ENCODE measurements at regions not wholly inside any gene's neighbourhood (a gene's known extent, or its start where the extent isn't known, plus 50 kb on each side); places are given as distances from the start of the nearest gene placed in this dataset.

DNA sequence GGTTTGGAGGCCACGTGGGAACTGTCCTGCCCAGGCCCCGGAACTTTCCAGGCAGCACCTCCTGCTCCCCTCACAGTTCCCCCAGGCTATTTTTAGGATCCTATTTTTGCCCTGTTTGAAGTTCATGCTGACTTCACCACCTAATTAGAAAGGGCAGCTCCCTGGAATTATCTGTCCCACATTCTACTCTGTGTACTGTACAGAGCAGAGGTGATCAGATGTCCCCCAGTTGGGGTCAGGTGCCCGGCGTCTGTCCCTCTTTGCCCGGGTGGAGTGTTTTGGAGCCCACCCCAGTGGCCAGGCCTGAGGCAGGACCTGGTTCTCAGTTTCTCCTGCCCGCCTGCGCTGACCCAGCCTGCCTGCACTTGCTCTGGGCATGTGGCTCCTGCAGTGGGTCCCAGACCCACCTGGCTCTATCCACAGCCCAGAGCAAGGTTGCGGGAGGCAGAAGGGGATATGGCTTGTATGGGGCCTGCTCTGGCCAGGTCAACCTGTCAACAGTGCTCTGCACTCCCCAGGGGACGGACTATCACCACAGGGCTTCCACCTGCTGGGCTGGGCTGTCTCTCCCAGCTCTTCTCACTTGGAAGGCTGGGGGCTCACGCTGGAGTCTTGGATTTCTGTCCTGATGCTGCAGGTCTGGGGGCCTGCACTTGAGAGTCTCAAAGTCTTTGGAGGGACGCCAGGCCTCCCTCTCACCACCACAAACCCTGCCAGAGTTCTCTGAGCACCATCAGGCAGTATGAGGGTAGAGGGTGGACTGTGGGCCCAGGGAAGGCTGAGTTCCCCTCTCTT, 268.3 kb downstream of the GADD45G start:
- TF ChIP-seq, protein P1, sequence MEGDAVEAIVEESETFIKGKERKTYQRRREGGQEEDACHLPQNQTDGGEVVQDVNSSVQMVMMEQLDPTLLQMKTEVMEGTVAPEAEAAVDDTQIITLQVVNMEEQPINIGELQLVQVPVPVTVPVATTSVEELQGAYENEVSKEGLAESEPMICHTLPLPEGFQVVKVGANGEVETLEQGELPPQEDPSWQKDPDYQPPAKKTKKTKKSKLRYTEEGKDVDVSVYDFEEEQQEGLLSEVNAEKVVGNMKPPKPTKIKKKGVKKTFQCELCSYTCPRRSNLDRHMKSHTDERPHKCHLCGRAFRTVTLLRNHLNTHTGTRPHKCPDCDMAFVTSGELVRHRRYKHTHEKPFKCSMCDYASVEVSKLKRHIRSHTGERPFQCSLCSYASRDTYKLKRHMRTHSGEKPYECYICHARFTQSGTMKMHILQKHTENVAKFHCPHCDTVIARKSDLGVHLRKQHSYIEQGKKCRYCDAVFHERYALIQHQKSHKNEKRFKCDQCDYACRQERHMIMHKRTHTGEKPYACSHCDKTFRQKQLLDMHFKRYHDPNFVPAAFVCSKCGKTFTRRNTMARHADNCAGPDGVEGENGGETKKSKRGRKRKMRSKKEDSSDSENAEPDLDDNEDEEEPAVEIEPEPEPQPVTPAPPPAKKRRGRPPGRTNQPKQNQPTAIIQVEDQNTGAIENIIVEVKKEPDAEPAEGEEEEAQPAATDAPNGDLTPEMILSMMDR (IDR thresholded peaks at IDR 0.05) = no peak
- intact Hi-C loops (cut with DNase I) = loop anchor here in 5 of 10 donors (5.0 to 10.0 kb wide), 6 partner anchors 116 to 268 kb away; partner anchors contain the start of gene GADD45G (in 2 of the 5)
- WGBS, 2 donors = 53 to 66% methylated on average over 11 of the region's 11 CpGs
- Histone ChIP-seq H3K4me3 (no peak overlapping the region), H3K36me3 (no peaks in the 10 kb centered on the region), H3K9me3 (no peaks in the 10 kb centered on the region), H3K27me3 (no peaks in the 10 kb centered on the region), H3K27ac (peak overlapping the region; percentile 41 to 99 (median 88)), H3K4me1 (peaks cover 10 to 59% (median 45%) of the 10 kb centered on the region in 9 donors)
- ATAC-seq (peak; percentile 59 to 91 (median 84)), DNase-seq (peak in 1 of 2 donors; percentile 59)

DNA sequence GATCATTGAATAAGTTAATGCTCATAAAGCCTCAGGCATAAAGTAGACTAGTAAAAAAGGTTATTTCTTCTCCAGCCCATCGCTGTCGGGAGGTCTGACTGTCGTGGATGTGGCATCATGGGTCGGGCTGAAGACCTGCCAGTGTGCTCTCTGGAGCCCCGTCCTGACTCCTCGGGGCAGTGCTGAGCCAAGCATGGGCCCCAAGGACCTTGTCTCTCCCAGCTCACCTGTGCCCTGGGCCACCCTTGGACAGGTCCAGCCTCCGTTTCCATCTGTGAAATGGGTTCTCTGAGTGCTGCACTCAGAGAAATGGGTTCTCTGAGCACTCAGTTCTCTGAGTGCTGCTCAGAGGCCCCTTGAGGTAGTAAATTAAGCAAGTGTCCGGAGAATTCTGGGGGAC, 269.0 kb downstream of the GADD45G start:
- H3K4me1 ChIP-seq = peaks cover 10 to 66% (median 52%) of the 10 kb centered on the region in 9 donors
- DNase-seq (no peak), ATAC-seq (no peak)
- TF ChIP-seq, protein P1 (IDR thresholded peaks at IDR 0.05) = no peak
- intact Hi-C loops (cut with DNase I) = loop anchor here in 5 of 10 donors (5.0 to 10.0 kb wide), 6 partner anchors 116 to 269 kb away; partner anchors contain the start of gene GADD45G (in 2 of the 5)
- no peaks in the 10 kb centered on the region for H3K36me3 ChIP-seq
- 91 to 93% methylated on average over 8 of the region's 8 CpGs for WGBS, 2 donors
- no peaks in the 10 kb centered on the region for H3K27me3 ChIP-seq
- H3K4me3 ChIP-seq = no peak overlapping the region
- H3K9me3 ChIP-seq = no peaks in the 10 kb centered on the region
- H3K27ac ChIP-seq = peak overlapping the region; percentile 41 to 99 (median 88)

DNA sequence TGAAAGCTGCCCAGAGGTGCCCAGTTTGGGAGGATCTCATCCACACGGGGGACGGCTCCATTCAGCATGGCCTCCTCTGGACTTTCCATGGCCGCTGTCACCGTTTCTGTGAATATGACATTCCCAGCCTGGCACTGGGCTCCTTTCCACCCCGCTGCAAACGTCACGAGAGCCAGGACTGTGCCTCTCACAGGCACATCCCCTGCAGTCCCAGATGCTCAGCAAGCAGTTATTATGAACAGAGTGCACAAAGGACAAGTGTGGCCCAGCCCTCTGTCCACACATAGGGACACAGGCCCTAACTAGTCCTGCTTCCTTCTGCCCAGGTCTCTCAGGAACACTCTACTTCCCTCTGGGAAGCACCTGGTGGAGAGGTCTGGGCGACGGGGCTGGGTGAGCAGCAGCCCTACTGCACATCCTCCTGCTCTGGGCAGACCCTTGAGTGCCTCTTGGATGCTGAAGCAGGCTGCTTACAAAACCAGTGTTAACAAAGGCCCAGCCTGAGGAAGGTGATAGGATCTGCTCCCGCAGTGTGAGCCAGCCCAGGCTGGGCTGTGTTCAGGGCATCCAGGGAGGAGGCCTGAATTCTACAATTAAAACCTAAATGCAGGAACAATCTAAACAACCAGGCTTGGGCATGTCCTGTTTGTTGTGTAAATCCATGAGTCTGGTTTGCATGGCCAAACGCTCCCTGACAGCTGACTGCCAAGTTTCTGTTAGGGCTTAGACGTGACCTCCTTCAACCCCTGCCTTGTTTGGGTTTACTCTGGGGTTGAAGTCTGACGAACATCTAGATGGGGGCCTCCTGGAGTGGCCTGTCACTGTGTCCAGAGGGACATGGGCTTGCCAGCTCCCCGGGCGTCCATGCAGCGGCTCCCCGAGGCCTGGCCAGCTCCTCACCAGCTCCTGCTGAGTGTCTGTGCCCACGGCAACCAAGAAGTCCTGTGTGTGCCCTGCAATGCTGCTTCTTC, 269.8 kb downstream of the GADD45G start:
- Histone ChIP-seq H3K27me3 (no peaks in the 10 kb centered on the region), H3K9me3 (no peaks in the 10 kb centered on the region), H3K4me1 (peaks cover 16 to 74% (median 58%) of the 10 kb centered on the region in 9 donors), H3K4me3 (no peak overlapping the region), H3K27ac (peak overlapping the region; percentile 41 to 99 (median 88)), H3K36me3 (no peaks in the 10 kb centered on the region)
- ATAC-seq (peak; percentile 7 to 29 (median 23)), DNase-seq (peak; percentile 44 to 57)
- TF ChIP-seq, protein P1 (IDR thresholded peaks at IDR 0.05) = no peak
- intact Hi-C loops (cut with DNase I) = loop anchor here in 5 of 10 donors (5.0 to 10.0 kb wide), 9 partner anchors 117 to 272 kb away; partner anchors contain the start of gene GADD45G (in 3 of the 5)
- 34 to 52% methylated on average over 18 of the region's 18 CpGs for WGBS, 2 donors
